ENCODE measurements at regions not wholly inside any gene's neighbourhood (a gene's known extent, or its start where the extent isn't known, plus 50 kb on each side); places are given as distances from the start of the nearest gene placed in this dataset.

- TF ChIP-seq CTCF (conservative IDR thresholded peaks at IDR 0.05; ENCODE audit: low read depth, low read length) (no peak), SMC3 (IDR thresholded peaks at IDR 0.05; ENCODE audit: low read depth, low read length) (no peak)
Measured at GRCh38 chr17:52237151-52237550, 78.6 kb upstream of the CA10 start.

Measured in IMR-90 (cell line).